Loucy (cell line): ENCODE measurements at regions not wholly inside any gene's neighbourhood (a gene's known extent, or its start where the extent isn't known, plus 50 kb on each side); places are given as distances from the start of the nearest gene placed in this dataset.

Experiments used
- H2AFZ ChIP-seq: fragments of 200-600 bp; sonication (generic); 2 replicates; pipeline ENCODE4 v1.6.0; 2016; ENCODE audit warnings: antibody characterized with exemption, mild to moderate bottlenecking, low read length, moderate library complexity
- H3F3A ChIP-seq: fragments of 200-600 bp; 2 replicates; pipeline ENCODE4 v1.6.0; 2016; ENCODE audit warnings: antibody characterized with exemption, low read depth, mild to moderate bottlenecking
- H3K27me3 ChIP-seq: fragments of 200-600 bp; sonication (generic); 2 replicates; pipeline ENCODE4 v1.6.1; 2014; ENCODE audit warnings: low read length, mild to moderate bottlenecking; ENCODE audit not compliant: insufficient read depth, poor library complexity, severe bottlenecking
- H3K36me3 ChIP-seq: fragments of 200-600 bp; sonication (generic); 2 replicates; pipeline ENCODE4 v1.6.1; 2016; ENCODE audit warnings: low read length; ENCODE audit not compliant: insufficient read depth
- H3K4me1 ChIP-seq: fragments of 200-600 bp; sonication (generic); 2 replicates; pipeline ENCODE4 v1.5.1; 2014; ENCODE audit warnings: low read length, mild to moderate bottlenecking; ENCODE audit not compliant: insufficient read depth, poor library complexity, severe bottlenecking
- H3K4me2 ChIP-seq: fragments of 200-600 bp; sonication (generic); 2 replicates; pipeline ENCODE4 v1.6.0; 2014; ENCODE audit warnings: antibody characterized with exemption, low read length, low read depth, mild to moderate bottlenecking; ENCODE audit not compliant: poor library complexity, severe bottlenecking
- H3K4me3 ChIP-seq: fragments of 200-600 bp; sonication (generic); 2 replicates; pipeline ENCODE4 v1.5.1; 2014; ENCODE audit warnings: low read length, mild to moderate bottlenecking, mixed read lengths; ENCODE audit not compliant: poor library complexity, severe bottlenecking
- H3K79me2 ChIP-seq: fragments of 200-600 bp; sonication (generic); 2 replicates; pipeline ENCODE4 v1.6.1; 2014; ENCODE audit warnings: low read length; ENCODE audit not compliant: insufficient read depth
- H3K9ac ChIP-seq: fragments of 200-600 bp; sonication (generic); 2 replicates; pipeline ENCODE4 v1.6.0; 2014; ENCODE audit warnings: mild to moderate bottlenecking, low read depth, low read length, moderate library complexity; ENCODE audit not compliant: poor library complexity, severe bottlenecking
- H3K9me2 ChIP-seq: fragments of 200-600 bp; sonication (generic); replicated peaks from 2 replicates; pipeline ENCODE4 v1.6.1; 2016; ENCODE audit warnings: low read depth, low read length, mixed read lengths
- H3K9me3 ChIP-seq: fragments of 200-600 bp; sonication (generic); 2 replicates; pipeline ENCODE4 v1.6.1; 2014; ENCODE audit warnings: mild to moderate bottlenecking, antibody characterized with exemption, low read length, low read depth; ENCODE audit not compliant: insufficient read depth
- H4K20me1 ChIP-seq: fragments of 200-600 bp; sonication (generic); 2 replicates; pipeline ENCODE4 v1.6.0; 2014; ENCODE audit warnings: antibody characterized with exemption, low read length, mild to moderate bottlenecking; ENCODE audit not compliant: insufficient read depth, poor library complexity, severe bottlenecking
- CTCF ChIP-seq: fragments of 200-600 bp; sonication (generic); conservative IDR thresholded peaks from 2 replicates; pipeline ENCODE4 v1.5.1; 2014; ENCODE audit warnings: mild to moderate bottlenecking, antibody characterized with exemption, low read length
- EZH2phosphoT487 ChIP-seq: fragments of 200-600 bp; IDR thresholded peaks from 2 replicates; pipeline ENCODE4 v1.6.1; 2018; ENCODE audit warnings: antibody characterized with exemption, mild to moderate bottlenecking, moderate library complexity, borderline replicate concordance

GRCh38 chr2:217466805-217467204, 536.0 kb downstream of the TNS1 start:
- no peaks in the 10 kb centered on the region for H3K9me3 ChIP-seq
- TF ChIP-seq EZH2phosphoT487 (no peak), CTCF (no peak)
- no peaks in the 10 kb centered on the region for H3K9me2 ChIP-seq
- no peak overlapping the region for H2AFZ ChIP-seq
- no peaks in the 10 kb centered on the region for H3K36me3 ChIP-seq
- no peaks in the 10 kb centered on the region for H4K20me1 ChIP-seq
- no peaks in the 10 kb centered on the region for H3K27me3 ChIP-seq
- no peaks in the 10 kb centered on the region for H3K4me1 ChIP-seq
- no peak overlapping the region for H3K9ac ChIP-seq
- H3K4me3 ChIP-seq: no peak overlapping the region
- no peaks in the 10 kb centered on the region for H3F3A ChIP-seq
- no peaks in the 10 kb centered on the region for H3K79me2 ChIP-seq
- H3K4me2 ChIP-seq: no peak overlapping the region

- no peaks in the 10 kb centered on the region for H3K9me2 ChIP-seq
- no peaks in the 10 kb centered on the region for H4K20me1 ChIP-seq
- no peaks in the 10 kb centered on the region for H3K4me1 ChIP-seq
- no peak overlapping the region for H2AFZ ChIP-seq
- H3K4me2 ChIP-seq: no peak overlapping the region
- H3K9me3 ChIP-seq: no peaks in the 10 kb centered on the region
- H3K79me2 ChIP-seq: no peaks in the 10 kb centered on the region
- no peak overlapping the region for H3K4me3 ChIP-seq
- H3K27me3 ChIP-seq: no peaks in the 10 kb centered on the region
- no peak for TF ChIP-seq EZH2phosphoT487
- no peak for TF ChIP-seq CTCF
- no peak overlapping the region for H3K9ac ChIP-seq
- no peaks in the 10 kb centered on the region for H3F3A ChIP-seq
- no peaks in the 10 kb centered on the region for H3K36me3 ChIP-seq
These were observed 536.7 kb downstream of the TNS1 start for GRCh38 chr2:217466104-217466503.

GRCh38 chr2:217465100-217465499, 537.7 kb downstream of the TNS1 start:
- Histone ChIP-seq H4K20me1 (no peaks in the 10 kb centered on the region), H3K36me3 (no peaks in the 10 kb centered on the region), H3K4me1 (no peaks in the 10 kb centered on the region), H3K9me2 (no peaks in the 10 kb centered on the region), H3K79me2 (no peaks in the 10 kb centered on the region), H3K4me2 (no peak overlapping the region), H3K27me3 (no peaks in the 10 kb centered on the region), H3K4me3 (no peak overlapping the region), H2AFZ (no peak overlapping the region), H3K9ac (no peak overlapping the region), H3F3A (no peaks in the 10 kb centered on the region), H3K9me3 (no peaks in the 10 kb centered on the region)
- TF ChIP-seq CTCF (no peak), EZH2phosphoT487 (no peak)
